ENCODE measurements at regions not wholly inside any gene's neighbourhood (a gene's known extent, or its start where the extent isn't known, plus 50 kb on each side); places are given as distances from the start of the nearest gene placed in this dataset.

DNA sequence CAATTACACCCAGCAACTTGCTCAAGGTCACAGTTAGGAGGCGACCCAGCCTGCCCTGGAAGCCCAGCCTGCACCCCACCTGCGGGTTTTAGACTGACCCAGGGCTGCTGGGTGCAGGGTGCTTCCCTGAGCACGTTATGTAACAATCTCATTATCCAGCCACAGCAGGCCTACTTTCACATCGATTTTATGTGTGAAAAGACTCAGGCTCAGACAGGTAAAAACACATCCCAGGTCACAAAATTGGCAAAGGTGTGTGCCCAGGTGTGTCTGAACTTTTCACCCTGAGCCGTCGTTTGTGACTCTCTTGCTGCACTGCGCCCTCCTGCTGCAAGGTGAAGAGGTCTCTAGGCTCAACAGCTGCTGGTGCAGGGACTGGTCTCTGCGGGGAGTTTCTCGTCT, 668.2 kb upstream of the HS6ST1 start:
- TF ChIP-seq CTCF (IDR thresholded peaks at IDR 0.05; ENCODE audit: low read depth, low read length, missing input control): no peak
- TF ChIP-seq, protein P1, sequence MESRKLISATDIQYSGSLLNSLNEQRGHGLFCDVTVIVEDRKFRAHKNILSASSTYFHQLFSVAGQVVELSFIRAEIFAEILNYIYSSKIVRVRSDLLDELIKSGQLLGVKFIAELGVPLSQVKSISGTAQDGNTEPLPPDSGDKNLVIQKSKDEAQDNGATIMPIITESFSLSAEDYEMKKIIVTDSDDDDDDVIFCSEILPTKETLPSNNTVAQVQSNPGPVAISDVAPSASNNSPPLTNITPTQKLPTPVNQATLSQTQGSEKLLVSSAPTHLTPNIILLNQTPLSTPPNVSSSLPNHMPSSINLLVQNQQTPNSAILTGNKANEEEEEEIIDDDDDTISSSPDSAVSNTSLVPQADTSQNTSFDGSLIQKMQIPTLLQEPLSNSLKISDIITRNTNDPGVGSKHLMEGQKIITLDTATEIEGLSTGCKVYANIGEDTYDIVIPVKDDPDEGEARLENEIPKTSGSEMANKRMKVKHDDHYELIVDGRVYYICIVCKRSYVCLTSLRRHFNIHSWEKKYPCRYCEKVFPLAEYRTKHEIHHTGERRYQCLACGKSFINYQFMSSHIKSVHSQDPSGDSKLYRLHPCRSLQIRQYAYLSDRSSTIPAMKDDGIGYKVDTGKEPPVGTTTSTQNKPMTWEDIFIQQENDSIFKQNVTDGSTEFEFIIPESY (IDR thresholded peaks at IDR 0.05): no peak
- no peak for TF ChIP-seq RAD21 (IDR thresholded peaks at IDR 0.05)
- no peak for TF ChIP-seq SP1 (IDR thresholded peaks at IDR 0.05)

Data from liver (tissue), 3 donors.